ENCODE measurements at regions not wholly inside any gene's neighbourhood (a gene's known extent, or its start where the extent isn't known, plus 50 kb on each side); places are given as distances from the start of the nearest gene placed in this dataset.

- in situ Hi-C loops (cut with HindIII; ENCODE audit: low sequenced_read_pairs), result no loop called here
- no peak overlapping the region for H3K4me3 ChIP-seq (ENCODE audit: low read depth, low read length)
- no peak for TF ChIP-seq CTCF (IDR thresholded peaks at IDR 0.05; ENCODE audit: low read depth, low read length)
- no peak for DNase-seq (ENCODE audit: low read depth, low spot score)
Observed at GRCh38 chr12:124201248-124201647, 93.6 kb upstream of the RFLNA start.

GRCh38 chr12:124203176-124203575 is 91.7 kb upstream of the RFLNA start:
- in situ Hi-C loops (cut with HindIII; ENCODE audit: low sequenced_read_pairs), result no loop called here
- no peak for TF ChIP-seq CTCF (IDR thresholded peaks at IDR 0.05; ENCODE audit: low read depth, low read length)
- no peak for DNase-seq (ENCODE audit: low read depth, low spot score)
- H3K4me3 ChIP-seq (ENCODE audit: low read depth, low read length), result no peak overlapping the region

GRCh38 chr12:124205405-124205804 is 89.5 kb upstream of the RFLNA start:
- H3K4me3 ChIP-seq (ENCODE audit: low read depth, low read length), result no peak overlapping the region
- no peak for DNase-seq (ENCODE audit: low read depth, low spot score)
- no peak for TF ChIP-seq CTCF (IDR thresholded peaks at IDR 0.05; ENCODE audit: low read depth, low read length)
- in situ Hi-C loops (cut with HindIII; ENCODE audit: low sequenced_read_pairs), result no loop called here

GRCh38 chr12:124207049-124207448 is 87.8 kb upstream of the RFLNA start:
- DNase-seq (ENCODE audit: low read depth, low spot score), result no peak
- TF ChIP-seq CTCF (IDR thresholded peaks at IDR 0.05; ENCODE audit: low read depth, low read length), result no peak
- in situ Hi-C loops (cut with HindIII; ENCODE audit: low sequenced_read_pairs), result no loop called here
- no peak overlapping the region for H3K4me3 ChIP-seq (ENCODE audit: low read depth, low read length)

- in situ Hi-C loops (cut with HindIII; ENCODE audit: low sequenced_read_pairs), result no loop called here
Observed at GRCh38 chr12:124207617-124208016, 87.3 kb upstream of the RFLNA start.

GRCh38 chr12:124208489-124208888 is 86.4 kb upstream of the RFLNA start:
- DNase-seq (ENCODE audit: low read depth, low spot score), result no peak
- no peak overlapping the region for H3K4me3 ChIP-seq (ENCODE audit: low read depth, low read length)
- no peak for TF ChIP-seq CTCF (IDR thresholded peaks at IDR 0.05; ENCODE audit: low read depth, low read length)
- in situ Hi-C loops (cut with HindIII; ENCODE audit: low sequenced_read_pairs), result no loop called here

More at GRCh38 chr12:124207617-124208016, 87.3 kb upstream of the RFLNA start:
- no peak for TF ChIP-seq CTCF (IDR thresholded peaks at IDR 0.05; ENCODE audit: low read depth, low read length)
- H3K4me3 ChIP-seq (ENCODE audit: low read depth, low read length), result no peak overlapping the region
- no peak for DNase-seq (ENCODE audit: low read depth, low spot score)

- H3K4me3 ChIP-seq (ENCODE audit: low read depth, low read length), result no peak overlapping the region
- DNase-seq (ENCODE audit: low read depth, low spot score), result no peak
- no peak for TF ChIP-seq CTCF (IDR thresholded peaks at IDR 0.05; ENCODE audit: low read depth, low read length)
- in situ Hi-C loops (cut with HindIII; ENCODE audit: low sequenced_read_pairs), result no loop called here
Observed at GRCh38 chr12:124210991-124211577, 83.8 kb upstream of the RFLNA start.
